Activated CD8-positive, alpha-beta memory T cell treated with anti-CD3 and anti-CD28 coated beads, Interleukin-2, amount 50 U/mL, for 48 hours (primary cell): ENCODE measurements at regions not wholly inside any gene's neighbourhood (a gene's known extent, or its start where the extent isn't known, plus 50 kb on each side); places are given as distances from the start of the nearest gene placed in this dataset.

Source experiments
- DNase-seq: peaks from one replicate; pipeline ENCODE4 v3.0.0-alpha.2; 2020

- DNase-seq: no peak
Measured at GRCh38 chr1:187091666-187092065, 262.9 kb downstream of the PLA2G4A start.

DNA sequence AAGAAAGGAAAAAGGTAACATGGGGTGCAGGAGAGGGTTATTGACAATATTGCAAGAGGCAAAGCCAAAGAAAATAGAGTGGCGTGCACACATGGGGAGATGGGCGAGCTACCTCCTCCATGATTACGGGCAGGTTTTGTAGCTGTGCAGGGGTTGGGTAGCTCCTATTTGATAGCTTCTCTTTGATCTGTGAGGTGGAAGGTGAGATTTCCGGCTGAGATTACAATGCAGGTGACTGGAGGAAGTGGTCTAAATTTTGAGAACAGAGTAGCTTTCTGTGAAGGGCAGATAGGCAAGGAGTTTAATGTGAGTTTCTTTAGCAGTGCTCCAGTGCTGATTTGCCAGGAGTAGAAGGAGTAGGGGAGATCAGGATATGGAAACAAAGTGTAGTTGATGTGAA lies 263.4 kb downstream of the PLA2G4A start:
- DNase-seq: no peak

DNA sequence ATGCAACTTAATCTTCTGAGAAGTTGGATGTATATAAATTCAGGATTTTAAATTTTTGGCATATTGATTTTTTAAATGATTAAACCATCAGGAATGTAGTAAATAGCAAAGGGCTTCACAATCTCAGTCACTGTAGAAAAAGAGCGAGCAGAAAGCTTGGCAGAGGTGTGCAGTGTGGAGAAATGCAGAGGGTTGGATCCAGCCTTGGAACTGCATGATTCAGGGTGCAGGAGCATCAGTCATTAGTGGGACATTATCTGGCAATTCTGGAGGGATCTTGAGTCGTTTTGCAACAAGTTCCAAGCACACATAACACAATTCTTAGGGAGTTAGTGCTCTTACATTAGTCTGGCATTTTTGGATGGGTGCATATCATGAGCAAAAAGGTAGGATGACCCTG lies 267.9 kb downstream of the PLA2G4A start:
- no peak for DNase-seq

GRCh38 chr1:187110351-187110750 lies 281.6 kb downstream of the PLA2G4A start:
- no peak for DNase-seq

DNA sequence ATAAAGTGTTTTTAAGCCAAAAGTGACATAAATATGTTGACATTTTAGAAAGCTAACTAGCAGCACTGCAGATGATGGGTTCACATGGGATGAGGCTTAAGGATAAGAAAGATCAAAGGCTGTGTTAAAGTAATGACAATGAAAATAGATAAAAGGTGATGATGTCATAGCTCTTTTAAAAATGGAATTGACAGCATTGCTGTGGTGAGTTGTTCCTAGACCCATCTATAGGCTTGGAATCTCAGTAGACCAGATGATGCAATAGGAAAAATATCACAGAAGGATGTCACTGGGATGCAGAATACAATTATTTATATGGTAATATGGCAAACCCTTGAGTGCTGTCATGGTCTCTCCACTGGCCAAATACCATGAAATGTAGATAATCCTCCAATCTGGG lies 286.0 kb downstream of the PLA2G4A start:
- no peak for DNase-seq

- DNase-seq: no peak
Measured at GRCh38 chr1:187121661-187122060, 292.9 kb downstream of the PLA2G4A start.

DNA sequence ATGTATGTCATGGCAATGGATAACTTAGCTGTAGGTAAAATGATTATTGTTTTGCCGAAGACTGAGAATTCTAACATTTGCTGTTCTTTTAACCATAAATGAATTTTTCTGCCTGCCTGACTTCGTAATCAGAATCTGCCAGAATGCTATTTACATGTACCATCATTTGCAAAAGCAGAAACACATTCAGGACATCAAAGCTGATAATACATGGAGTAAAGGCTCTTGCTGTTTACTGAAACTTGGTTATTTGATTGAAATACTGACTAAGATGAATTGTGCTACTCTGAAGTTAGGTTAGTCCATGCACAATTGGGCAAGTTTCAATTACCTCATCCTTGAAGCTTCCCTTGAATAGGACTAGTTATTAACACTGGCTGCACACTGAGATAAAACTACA lies 293.8 kb downstream of the PLA2G4A start:
- DNase-seq: no peak

- no peak for DNase-seq
Measured at GRCh38 chr1:187129132-187129531, 300.4 kb downstream of the PLA2G4A start.

- DNase-seq: no peak
Measured at GRCh38 chr1:187143783-187144182, 315.0 kb downstream of the PLA2G4A start.

GRCh38 chr1:187146388-187146787 lies 317.6 kb downstream of the PLA2G4A start:
- no peak for DNase-seq

DNA sequence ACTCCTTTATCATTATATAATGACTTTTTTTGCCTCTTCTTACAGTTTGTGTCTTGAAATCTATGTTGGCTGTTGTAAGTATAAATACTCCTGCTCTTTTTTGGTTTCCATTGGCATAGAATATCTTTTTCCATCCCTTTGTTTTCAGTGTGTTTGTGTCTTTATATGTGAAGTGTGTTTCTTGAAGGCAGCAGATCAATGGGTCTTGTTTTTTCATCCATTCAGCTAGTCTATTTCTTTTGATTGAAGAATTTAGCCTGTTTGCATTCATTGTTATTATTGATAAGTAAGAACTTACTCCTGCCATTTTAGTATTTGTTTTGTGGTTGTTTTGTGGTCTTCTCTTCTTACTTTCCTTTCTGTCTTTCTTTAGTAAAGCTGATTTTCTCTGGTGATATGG lies 322.8 kb downstream of the PLA2G4A start:
- no peak for DNase-seq

GRCh38 chr1:187153047-187153446 lies 324.3 kb downstream of the PLA2G4A start:
- no peak for DNase-seq

GRCh38 chr1:187157115-187157514 lies 328.4 kb downstream of the PLA2G4A start:
- no peak for DNase-seq

DNA sequence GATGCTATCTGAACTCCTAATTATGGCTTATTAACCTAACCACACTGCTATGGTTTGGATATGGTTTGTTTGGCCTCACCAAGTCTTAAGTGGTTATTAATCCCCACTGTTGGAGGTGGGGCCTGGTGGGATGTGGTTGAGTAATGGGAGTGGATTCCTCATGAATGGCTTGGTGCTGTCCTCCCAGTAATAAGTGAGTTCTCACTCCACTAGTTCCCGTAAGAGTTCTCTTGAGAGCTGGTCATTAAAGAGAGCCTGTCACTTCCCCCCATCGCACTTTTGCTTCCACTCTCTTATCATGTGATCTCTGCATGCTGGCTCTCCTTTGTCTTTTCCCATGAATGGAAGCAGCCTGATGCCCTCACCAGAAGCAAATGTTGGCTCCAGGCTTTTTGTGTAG lies 328.8 kb downstream of the PLA2G4A start:
- no peak for DNase-seq

GRCh38 chr1:187167555-187167954 lies 338.8 kb downstream of the PLA2G4A start:
- no peak for DNase-seq

DNA sequence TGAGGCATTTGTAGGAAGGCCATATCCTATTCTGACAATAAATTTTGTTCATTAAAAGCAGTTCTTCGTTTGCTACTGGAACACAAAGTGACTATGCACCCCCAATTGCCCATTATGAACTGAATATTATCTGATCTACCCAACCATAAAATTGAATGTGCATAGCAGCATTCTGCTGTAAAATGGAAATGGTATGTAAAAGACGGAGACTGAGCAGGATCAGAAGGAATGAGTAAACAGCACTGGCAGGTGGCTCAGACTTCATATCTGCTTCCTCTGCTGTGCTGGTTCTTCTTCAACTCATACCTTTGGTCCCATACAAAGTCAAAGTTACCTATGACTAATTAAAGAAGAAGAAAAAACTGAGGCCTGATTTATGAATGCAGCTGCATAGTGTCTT lies 339.5 kb downstream of the PLA2G4A start:
- DNase-seq: no peak

- no peak for DNase-seq
Measured at GRCh38 chr1:187185389-187185788, 356.6 kb downstream of the PLA2G4A start.

- no peak for DNase-seq
Measured at GRCh38 chr1:187197685-187198084, 368.9 kb downstream of the PLA2G4A start.

DNA sequence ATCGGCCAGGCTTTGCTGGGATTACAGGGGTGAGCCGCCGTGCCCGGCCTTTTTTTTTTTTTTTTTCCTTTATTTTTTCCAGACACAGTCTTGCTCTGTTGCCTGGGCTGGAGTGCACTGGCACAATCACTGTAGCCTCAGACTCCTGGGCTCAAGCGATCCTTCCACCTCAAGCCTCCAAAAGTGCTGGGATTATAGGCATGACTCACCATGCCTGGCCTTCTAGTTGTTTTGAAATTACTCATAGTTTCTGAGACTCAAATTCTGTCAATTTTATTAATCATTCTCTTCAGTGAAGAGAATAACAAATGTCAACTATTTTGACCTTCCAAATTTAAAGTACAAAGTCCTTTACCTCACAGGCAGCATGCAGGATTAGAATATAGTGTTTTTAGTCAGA lies 374.5 kb downstream of the PLA2G4A start:
- DNase-seq: no peak

GRCh38 chr1:187212377-187212776 lies 383.6 kb downstream of the PLA2G4A start:
- DNase-seq: no peak

- no peak for DNase-seq
Measured at GRCh38 chr1:187226396-187226795, 397.6 kb downstream of the PLA2G4A start.

GRCh38 chr1:187228790-187229189 lies 400.0 kb downstream of the PLA2G4A start:
- DNase-seq: no peak

GRCh38 chr1:187229496-187229895 lies 400.7 kb downstream of the PLA2G4A start:
- no peak for DNase-seq

- DNase-seq: no peak
Measured at GRCh38 chr1:187234706-187235105, 406.0 kb downstream of the PLA2G4A start.

DNA sequence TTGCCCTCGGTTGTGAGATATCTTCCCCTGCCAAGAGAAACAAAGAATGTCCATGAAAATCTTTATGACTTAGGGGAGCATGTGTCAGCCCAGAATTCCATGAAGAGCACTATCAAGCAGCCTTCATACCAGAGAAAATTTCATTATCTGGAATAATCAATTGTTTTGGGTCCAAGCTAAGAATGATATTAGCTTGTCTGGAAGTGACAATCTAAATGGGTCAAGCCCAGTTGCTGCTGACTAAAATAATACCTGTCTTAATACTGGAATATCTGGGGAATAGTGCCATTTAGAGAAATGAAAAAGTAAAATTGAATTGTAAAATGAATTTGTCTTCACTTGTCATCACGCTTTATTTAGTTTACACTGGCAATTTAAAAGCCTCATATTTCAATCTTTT lies 407.4 kb downstream of the PLA2G4A start:
- DNase-seq: no peak

DNA sequence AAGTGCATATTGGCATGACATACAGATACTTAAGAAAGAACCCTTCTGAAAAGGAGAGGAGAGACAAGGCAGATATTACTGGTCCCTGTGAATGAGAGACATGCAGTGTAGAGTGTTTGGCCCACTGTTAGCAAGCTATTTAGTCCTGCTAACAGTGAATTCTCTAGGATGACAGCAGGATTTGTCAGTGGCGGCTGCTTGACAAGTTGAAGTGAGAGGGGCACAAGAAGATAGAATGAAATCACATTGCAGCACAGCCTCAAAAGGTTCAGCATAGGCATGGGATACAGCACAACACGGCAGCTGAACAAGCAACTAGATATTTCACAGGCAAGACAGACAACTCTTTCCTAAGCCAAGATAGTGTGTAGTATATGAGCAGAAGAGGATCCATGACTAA lies 407.9 kb downstream of the PLA2G4A start:
- no peak for DNase-seq
